Activated CD4-positive, alpha-beta T cell treated with anti-CD3 and anti-CD28 coated beads, Interleukin-2, amount 50 U/mL, for 48 hours (primary cell): ENCODE measurements at regions not wholly inside any gene's neighbourhood (a gene's known extent, or its start where the extent isn't known, plus 50 kb on each side); places are given as distances from the start of the nearest gene placed in this dataset.
"Not testable (repeated sequence)": the region's sequence is repeated elsewhere in the genome, so short reads cannot be mapped to it uniquely, and the experiment has no call there.

Experiments used
- DNase-seq, 2 experiments: peaks; one replicate each; pipeline ENCODE4 v3.0.0-alpha.2; 2020

GRCh38 chr13:62142048-62142447, 726.4 kb upstream of the PCDH20 start:
- DNase-seq: no peak

GRCh38 chr13:62139597-62139996, 723.9 kb upstream of the PCDH20 start:
- no peak for DNase-seq

GRCh38 chr13:62137629-62138405, 722.2 kb upstream of the PCDH20 start:
- DNase-seq: no peak

GRCh38 chr13:62131604-62132003, 716.0 kb upstream of the PCDH20 start:
- DNase-seq: no peak

GRCh38 chr13:62130062-62130970, 714.7 kb upstream of the PCDH20 start:
- DNase-seq: no peak

- no peak for DNase-seq
Measured at GRCh38 chr13:62129000-62129551, 713.4 kb upstream of the PCDH20 start.

GRCh38 chr13:62126400-62126799, 710.8 kb upstream of the PCDH20 start:
- no peak for DNase-seq

GRCh38 chr13:62125451-62125850, 709.8 kb upstream of the PCDH20 start:
- DNase-seq: no peak

- no peak for DNase-seq
Measured at GRCh38 chr13:62123409-62123808, 707.8 kb upstream of the PCDH20 start.

GRCh38 chr13:62122434-62122833, 706.8 kb upstream of the PCDH20 start:
- no peak for DNase-seq

GRCh38 chr13:62119739-62120700, 704.4 kb upstream of the PCDH20 start:
- no peak for DNase-seq

- no peak for DNase-seq
Measured at GRCh38 chr13:62115831-62116230, 700.2 kb upstream of the PCDH20 start.

GRCh38 chr13:62113179-62113578, 697.5 kb upstream of the PCDH20 start:
- DNase-seq: no peak

- no peak for DNase-seq
Measured at GRCh38 chr13:62110079-62110478, 694.4 kb upstream of the PCDH20 start.

- DNase-seq: not testable (repeated sequence)
Measured at GRCh38 chr13:62104136-62104535, 688.5 kb upstream of the PCDH20 start.

GRCh38 chr13:62096652-62097051, 681.0 kb upstream of the PCDH20 start:
- DNase-seq: no peak

- DNase-seq: no peak
Measured at GRCh38 chr13:62094932-62095331, 679.3 kb upstream of the PCDH20 start.

GRCh38 chr13:62093984-62094780, 678.5 kb upstream of the PCDH20 start:
- no peak for DNase-seq

- DNase-seq: no peak
Measured at GRCh38 chr13:62092949-62093348, 677.3 kb upstream of the PCDH20 start.

- DNase-seq: no peak
Measured at GRCh38 chr13:62092536-62092935, 676.9 kb upstream of the PCDH20 start.

- DNase-seq: no peak
Measured at GRCh38 chr13:62088165-62088564, 672.5 kb upstream of the PCDH20 start.

GRCh38 chr13:62087124-62087523, 671.5 kb upstream of the PCDH20 start:
- DNase-seq: no peak
